GM13977 (cell line): ENCODE measurements at regions not wholly inside any gene's neighbourhood (a gene's known extent, or its start where the extent isn't known, plus 50 kb on each side); places are given as distances from the start of the nearest gene placed in this dataset.

Experiments
- DNase-seq: peaks from one replicate; pipeline ENCODE4 v3.0.0; 2012; ENCODE audit warnings: low spot score
- in situ Hi-C: fragments of 300-500 bp; cut with MboI; formaldehyde crosslinking; loops from one replicate; pipeline ENCODE4 v1.12.0; 2022; ENCODE audit warnings: low sequenced_read_pairs, low pct_unique_long_range_greater_than_20kb, mixed read lengths, inconsistent platforms; ENCODE audit not compliant: unreplicated experiment
- TF ChIP-seq, protein P1 (sequence below): IDR thresholded peaks from 2 replicates; pipeline ENCODE4 v1.5.1; 2012; ENCODE audit warnings: mild to moderate bottlenecking, control low read depth; ENCODE audit not compliant: insufficient read depth; ENCODE audit errors: extremely low read depth, missing control alignments

GRCh38 chr22:49251371-49251770 lies 576.3 kb downstream of the BRD1 start:
- TF ChIP-seq, protein P1, sequence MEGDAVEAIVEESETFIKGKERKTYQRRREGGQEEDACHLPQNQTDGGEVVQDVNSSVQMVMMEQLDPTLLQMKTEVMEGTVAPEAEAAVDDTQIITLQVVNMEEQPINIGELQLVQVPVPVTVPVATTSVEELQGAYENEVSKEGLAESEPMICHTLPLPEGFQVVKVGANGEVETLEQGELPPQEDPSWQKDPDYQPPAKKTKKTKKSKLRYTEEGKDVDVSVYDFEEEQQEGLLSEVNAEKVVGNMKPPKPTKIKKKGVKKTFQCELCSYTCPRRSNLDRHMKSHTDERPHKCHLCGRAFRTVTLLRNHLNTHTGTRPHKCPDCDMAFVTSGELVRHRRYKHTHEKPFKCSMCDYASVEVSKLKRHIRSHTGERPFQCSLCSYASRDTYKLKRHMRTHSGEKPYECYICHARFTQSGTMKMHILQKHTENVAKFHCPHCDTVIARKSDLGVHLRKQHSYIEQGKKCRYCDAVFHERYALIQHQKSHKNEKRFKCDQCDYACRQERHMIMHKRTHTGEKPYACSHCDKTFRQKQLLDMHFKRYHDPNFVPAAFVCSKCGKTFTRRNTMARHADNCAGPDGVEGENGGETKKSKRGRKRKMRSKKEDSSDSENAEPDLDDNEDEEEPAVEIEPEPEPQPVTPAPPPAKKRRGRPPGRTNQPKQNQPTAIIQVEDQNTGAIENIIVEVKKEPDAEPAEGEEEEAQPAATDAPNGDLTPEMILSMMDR: no peak
- DNase-seq: no peak
- in situ Hi-C loops: no loop called here

- TF ChIP-seq, protein P1: no peak
- in situ Hi-C loops: no loop called here
- DNase-seq: no peak
Observed at GRCh38 chr22:49247194-49247924, 580.3 kb downstream of the BRD1 start.

DNA sequence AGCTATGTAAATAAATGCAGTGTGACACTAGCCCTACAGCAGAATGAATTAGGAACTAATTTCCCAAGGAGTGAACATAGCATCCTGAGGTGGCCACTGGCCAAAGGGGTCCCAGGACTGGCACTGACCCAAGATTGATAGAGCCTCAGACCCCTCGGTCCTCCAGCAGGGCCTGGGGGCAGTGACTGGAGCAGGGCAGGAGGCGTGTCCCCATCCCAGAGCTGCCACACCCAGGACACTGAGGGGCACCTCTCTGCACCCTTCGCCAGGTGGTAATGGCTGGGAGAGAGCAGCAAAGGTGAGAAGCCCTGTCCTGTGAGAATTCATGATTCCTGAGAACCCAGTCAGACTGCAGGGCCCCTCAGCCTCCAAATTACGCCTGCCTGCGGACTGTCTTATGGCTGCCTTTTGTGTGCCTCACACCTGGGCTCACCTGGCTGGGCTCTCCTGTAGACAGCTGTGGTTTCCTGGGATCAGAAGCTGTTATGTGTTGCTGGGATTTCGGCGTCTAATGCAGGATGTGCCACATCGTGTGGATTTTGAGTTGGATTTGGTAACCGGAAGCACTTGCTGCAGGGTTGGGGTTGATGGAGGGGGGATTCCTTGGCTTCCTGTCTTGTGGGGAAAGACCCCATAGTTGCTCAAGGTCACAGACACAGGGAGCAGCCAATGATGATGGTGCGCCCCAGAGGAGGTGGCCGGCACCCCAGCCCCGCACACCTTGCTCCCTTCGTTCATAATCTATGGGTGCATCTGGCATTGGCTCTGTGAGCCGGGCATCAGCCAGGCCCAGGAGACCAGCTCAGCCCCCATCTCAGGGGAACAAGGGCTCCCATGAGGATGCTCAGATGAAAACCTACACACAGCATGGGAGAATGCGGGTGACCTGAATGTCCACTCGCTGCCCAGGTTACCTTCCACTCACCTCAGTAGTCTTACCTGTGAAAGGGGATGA lies 582.9 kb downstream of the BRD1 start:
- in situ Hi-C loops: no loop called here
- DNase-seq: no peak
- TF ChIP-seq, protein P1: no peak

DNA sequence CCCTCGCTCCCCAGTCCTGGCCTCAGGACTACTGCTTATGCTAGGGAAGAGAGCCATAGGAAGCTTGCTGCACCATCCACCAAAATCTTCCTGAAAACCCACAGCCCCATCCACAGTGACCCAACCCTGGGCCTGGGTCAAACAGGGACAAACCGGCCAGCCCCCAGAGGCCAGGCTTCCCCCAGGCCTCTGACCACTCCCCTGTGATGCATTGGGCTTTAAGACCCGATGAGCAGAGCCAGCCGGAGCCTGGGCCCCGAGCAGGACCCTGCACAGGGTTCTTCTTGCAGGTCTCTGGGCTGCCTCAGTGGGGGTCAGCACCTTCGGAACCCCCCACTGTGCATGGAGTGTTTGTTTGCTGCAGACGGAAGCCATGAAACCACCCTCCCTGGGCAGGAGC lies 583.7 kb downstream of the BRD1 start:
- TF ChIP-seq, protein P1: no peak
- in situ Hi-C loops: no loop called here
- no peak for DNase-seq

DNA sequence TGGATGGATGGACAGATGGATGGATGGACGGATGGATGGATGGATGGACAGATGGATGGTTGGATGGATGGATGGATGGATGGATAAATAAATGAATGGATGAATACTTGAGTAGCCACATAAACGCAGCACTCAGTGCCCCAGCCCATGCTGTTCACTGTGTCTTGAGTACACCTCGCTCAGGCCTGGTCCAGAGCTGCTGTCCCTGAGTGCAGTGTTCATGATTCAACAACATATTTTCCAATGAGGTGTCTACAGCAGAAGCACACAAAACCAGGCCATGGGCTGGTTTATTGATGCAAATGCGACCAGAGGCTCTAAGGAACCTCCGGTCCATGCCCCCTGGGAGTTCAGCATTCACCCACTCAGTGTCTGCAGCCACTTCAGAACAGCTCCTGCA lies 584.3 kb downstream of the BRD1 start:
- TF ChIP-seq, protein P1: no peak
- no peak for DNase-seq
- in situ Hi-C loops: no loop called here

DNA sequence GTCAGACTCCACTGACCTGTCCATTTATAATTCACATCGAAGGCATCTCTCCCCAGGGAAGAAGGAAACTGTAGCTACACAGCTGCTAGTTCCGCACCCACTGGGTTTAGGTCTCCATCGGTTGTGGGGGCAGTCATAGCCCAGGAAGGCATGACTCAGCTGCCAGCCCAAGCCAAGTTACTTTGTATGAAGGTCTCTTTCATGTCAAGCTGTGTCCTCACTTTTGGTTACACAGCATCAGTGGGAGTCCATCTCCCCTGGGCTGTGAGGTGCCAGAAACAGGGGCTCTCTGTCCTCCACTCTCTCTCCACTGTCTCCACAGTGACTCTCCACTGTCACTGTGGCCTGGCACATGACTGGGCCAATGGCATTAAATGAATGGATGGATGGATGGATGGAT lies 585.2 kb downstream of the BRD1 start:
- no peak for DNase-seq
- in situ Hi-C loops: no loop called here
- TF ChIP-seq, protein P1: no peak
